ENCODE measurements at regions not wholly inside any gene's neighbourhood (a gene's known extent, or its start where the extent isn't known, plus 50 kb on each side); places are given as distances from the start of the nearest gene placed in this dataset.

DNA sequence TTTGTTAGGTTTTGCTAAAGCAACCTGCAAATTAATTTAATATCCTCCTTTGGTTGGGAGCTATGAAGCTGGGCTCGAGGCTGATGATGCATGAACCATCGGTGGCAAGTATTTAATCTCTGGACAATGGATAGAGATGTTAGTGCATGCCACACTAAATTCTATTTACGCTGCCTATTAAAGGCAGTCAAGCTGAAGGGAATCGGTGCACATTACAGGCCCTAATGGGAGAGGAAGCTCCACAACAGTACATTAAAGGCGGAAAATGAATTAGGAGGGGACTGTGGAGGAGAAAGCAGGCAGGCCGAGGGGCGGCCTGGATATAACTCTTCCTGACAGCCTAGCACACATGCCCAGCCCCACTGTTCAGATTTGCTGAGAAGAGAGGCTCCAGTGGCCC, 132.4 kb upstream of the MAFB start:
- intact Hi-C loops (cut with DNase I; ENCODE audit: low total_unique reads) = no loop called here
- Histone ChIP-seq H3K27me3 (replicated peaks in 1 of 7) (peaks cover 0 to 13% (median 0%) of the 10 kb centered on the region in 7 donors), H3K4me3 (no peak overlapping the region), H3K9me3 (peaks cover 0 to 11% (median 5%) of the 10 kb centered on the region in 8 donors), H3K4me1 (no peaks in the 10 kb centered on the region), H3K36me3 (no peaks in the 10 kb centered on the region), H3K27ac (no peak overlapping the region)
- TF ChIP-seq, protein P1, sequence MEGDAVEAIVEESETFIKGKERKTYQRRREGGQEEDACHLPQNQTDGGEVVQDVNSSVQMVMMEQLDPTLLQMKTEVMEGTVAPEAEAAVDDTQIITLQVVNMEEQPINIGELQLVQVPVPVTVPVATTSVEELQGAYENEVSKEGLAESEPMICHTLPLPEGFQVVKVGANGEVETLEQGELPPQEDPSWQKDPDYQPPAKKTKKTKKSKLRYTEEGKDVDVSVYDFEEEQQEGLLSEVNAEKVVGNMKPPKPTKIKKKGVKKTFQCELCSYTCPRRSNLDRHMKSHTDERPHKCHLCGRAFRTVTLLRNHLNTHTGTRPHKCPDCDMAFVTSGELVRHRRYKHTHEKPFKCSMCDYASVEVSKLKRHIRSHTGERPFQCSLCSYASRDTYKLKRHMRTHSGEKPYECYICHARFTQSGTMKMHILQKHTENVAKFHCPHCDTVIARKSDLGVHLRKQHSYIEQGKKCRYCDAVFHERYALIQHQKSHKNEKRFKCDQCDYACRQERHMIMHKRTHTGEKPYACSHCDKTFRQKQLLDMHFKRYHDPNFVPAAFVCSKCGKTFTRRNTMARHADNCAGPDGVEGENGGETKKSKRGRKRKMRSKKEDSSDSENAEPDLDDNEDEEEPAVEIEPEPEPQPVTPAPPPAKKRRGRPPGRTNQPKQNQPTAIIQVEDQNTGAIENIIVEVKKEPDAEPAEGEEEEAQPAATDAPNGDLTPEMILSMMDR (IDR thresholded peaks at IDR 0.05 in 8 of 11, conservative IDR thresholded peaks at IDR 0.05 in 3 of 11) = no peak
- TF ChIP-seq POLR2AphosphoS5 (IDR thresholded peaks at IDR 0.05) (no peak), POLR2A (IDR thresholded peaks at IDR 0.05) (no peak)
- 82 to 92% (median 87%) methylated on average over 7 of the region's 7 CpGs for WGBS, 5 donors
- DNase-seq = no peak

DNA sequence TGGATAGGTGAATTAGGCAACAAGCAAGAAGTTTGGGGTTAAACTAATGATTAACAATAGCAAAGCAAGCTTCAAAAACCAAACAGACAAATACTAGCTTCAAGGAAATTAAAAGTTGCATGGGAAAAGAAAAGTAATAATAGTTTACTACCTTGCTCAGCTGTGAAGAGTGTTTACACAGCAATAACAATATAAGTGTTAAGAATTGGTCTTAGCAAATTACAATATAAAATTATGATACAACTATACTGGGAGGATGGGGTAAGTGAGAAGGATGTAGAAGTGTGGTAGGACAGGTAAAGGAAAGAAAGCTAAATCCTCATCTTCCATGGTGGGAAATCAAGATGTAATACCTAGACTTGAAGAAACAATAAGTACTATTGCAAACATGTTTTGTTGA, 137.7 kb upstream of the MAFB start:
- peaks cover 0 to 12% (median 0%) of the 10 kb centered on the region in 7 donors for H3K27me3 ChIP-seq (replicated peaks in 1 of 7)
- H3K27ac ChIP-seq = no peak overlapping the region
- no peak overlapping the region for H3K4me3 ChIP-seq
- DNase-seq = no peak
- TF ChIP-seq POLR2A (IDR thresholded peaks at IDR 0.05) (no peak), POLR2AphosphoS5 (IDR thresholded peaks at IDR 0.05) (no peak)
- TF ChIP-seq, protein P1 (IDR thresholded peaks at IDR 0.05 in 8 of 11, conservative IDR thresholded peaks at IDR 0.05 in 3 of 11) = no peak
- peaks cover 0 to 11% (median 5%) of the 10 kb centered on the region in 8 donors for H3K9me3 ChIP-seq
- intact Hi-C loops (cut with DNase I; ENCODE audit: low total_unique reads) = no loop called here
- no peaks in the 10 kb centered on the region for H3K36me3 ChIP-seq
- H3K4me1 ChIP-seq = no peaks in the 10 kb centered on the region

DNA sequence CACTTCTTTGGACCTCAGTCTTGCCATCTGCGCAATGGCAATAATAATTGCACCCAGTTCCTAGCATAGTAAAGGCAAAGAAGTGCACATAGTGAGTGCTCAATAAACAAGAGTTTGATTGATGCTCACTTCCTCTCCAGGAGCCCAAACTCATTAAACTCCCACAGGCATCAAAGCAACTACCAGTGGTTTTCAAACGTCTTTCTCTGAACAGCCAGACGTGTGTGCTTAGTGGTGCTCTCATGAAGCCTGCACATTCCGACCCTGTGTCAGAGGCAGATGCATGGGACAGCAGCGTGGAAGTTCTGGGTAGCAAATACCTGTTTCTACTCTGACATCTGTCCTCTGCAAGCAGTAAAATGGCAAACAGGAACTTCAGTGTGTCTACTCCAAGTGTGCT, 146.3 kb upstream of the MAFB start:
- TF ChIP-seq, protein P1 (IDR thresholded peaks at IDR 0.05 in 8 of 11, conservative IDR thresholded peaks at IDR 0.05 in 3 of 11) = no peak
- TF ChIP-seq POLR2AphosphoS5 (IDR thresholded peaks at IDR 0.05) (no peak), POLR2A (IDR thresholded peaks at IDR 0.05) (no peak)
- 42 to 58% (median 54%) methylated on average over 5 of the region's 5 CpGs for WGBS, 5 donors
- Histone ChIP-seq H3K36me3 (no peaks in the 10 kb centered on the region), H3K27ac (no peak overlapping the region), H3K27me3 (replicated peaks in 1 of 7) (peaks cover 0 to 40% (median 0%) of the 10 kb centered on the region in 7 donors), H3K4me3 (no peak overlapping the region), H3K9me3 (peaks cover 0 to 38% (median 31%) of the 10 kb centered on the region in 8 donors), H3K4me1 (no peaks in the 10 kb centered on the region)
- no peak for DNase-seq
- intact Hi-C loops (cut with DNase I; ENCODE audit: low total_unique reads) = no loop called here

DNA sequence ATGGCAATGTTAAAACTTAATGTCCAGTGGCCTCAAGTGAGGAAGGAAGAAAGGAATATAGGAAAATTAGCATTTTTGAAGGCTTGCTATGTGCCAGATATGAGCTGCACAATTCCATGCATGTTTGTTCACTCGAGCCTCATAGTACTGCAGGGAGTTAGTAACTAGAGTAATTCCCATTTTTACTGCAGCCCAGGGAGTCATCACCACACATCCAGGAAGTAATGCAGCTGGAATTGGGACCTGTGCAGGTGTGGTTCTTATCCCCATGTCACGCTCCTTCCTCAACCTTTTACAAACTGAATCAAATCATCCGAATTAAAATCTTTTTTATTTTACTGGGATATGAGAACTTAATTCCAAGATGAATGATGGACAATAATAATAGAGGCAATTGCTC, 149.5 kb upstream of the MAFB start:
- no peaks in the 10 kb centered on the region for H3K4me1 ChIP-seq
- intact Hi-C loops (cut with DNase I; ENCODE audit: low total_unique reads) = no loop called here
- DNase-seq = no peak
- H3K27ac ChIP-seq = no peak overlapping the region
- peaks cover 0 to 19% (median 17%) of the 10 kb centered on the region in 8 donors for H3K9me3 ChIP-seq
- peaks cover 0 to 51% (median 0%) of the 10 kb centered on the region in 7 donors for H3K27me3 ChIP-seq (replicated peaks in 1 of 7)
- no peaks in the 10 kb centered on the region for H3K36me3 ChIP-seq
- no peak for TF ChIP-seq POLR2AphosphoS5 (IDR thresholded peaks at IDR 0.05)
- no peak for TF ChIP-seq POLR2A (IDR thresholded peaks at IDR 0.05)
- TF ChIP-seq, protein P1 (IDR thresholded peaks at IDR 0.05 in 8 of 11, conservative IDR thresholded peaks at IDR 0.05 in 3 of 11) = no peak
- WGBS, 5 donors = 76 to 85% (median 79%) methylated on average over 3 of the region's 3 CpGs
- H3K4me3 ChIP-seq = no peak overlapping the region

Measured in spleen (tissue), 11 donors.